ACHN (cell line): ENCODE measurements at regions not wholly inside any gene's neighbourhood (a gene's known extent, or its start where the extent isn't known, plus 50 kb on each side); places are given as distances from the start of the nearest gene placed in this dataset.
"Not testable (repeated sequence)": the region's sequence is repeated elsewhere in the genome, so short reads cannot be mapped to it uniquely, and the experiment has no call there.

Experiments
- DNase-seq: peaks from one replicate; pipeline ENCODE4 v3.0.0-alpha.2; 2015
- in situ Hi-C: cut with HindIII; loops from 2 replicates; pipeline ENCODE4 v1.10.0; 2017; ENCODE audit warnings: low sequenced_read_pairs, low pct_ligation_motif_present, low pct_unique_long_range_greater_than_20kb

DNA sequence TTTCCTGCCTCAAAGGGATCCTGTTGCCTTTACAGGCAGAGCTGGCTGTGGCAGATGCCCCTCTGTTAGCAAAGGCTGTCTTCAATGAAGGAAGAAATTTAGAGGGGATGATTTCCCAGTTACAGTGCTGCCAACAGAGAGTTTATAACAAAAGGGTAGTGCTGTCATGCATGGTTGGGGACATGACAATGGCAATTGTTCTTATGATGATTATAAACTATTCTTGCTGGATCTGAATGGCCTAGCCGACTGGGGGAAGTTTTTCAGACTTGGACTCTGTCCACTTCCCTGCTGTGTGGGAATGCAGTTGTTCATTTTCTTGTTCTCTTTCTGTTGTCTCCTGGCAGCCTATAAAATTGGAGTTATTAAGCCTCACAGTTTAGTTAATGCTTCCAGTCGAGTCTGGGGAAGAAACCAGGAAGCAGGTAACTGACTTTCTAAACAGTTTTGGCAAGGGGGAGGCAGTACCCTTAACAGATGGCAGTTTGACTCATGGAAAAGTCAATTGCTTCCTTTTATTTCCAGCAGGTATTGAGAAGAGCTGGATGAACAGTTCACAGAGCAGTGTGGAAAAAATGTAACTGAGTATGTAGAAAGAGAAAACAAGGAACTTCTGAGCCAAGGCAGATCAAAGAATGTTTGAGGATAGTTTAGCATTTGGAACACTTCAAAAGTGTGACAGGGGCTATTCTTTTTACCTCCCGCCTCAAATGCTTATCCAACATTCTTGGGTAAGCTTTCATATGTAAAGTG is 582.6 kb downstream of the RAPGEF2 start:
- in situ Hi-C loops: no loop called here
- no peak for DNase-seq

DNA sequence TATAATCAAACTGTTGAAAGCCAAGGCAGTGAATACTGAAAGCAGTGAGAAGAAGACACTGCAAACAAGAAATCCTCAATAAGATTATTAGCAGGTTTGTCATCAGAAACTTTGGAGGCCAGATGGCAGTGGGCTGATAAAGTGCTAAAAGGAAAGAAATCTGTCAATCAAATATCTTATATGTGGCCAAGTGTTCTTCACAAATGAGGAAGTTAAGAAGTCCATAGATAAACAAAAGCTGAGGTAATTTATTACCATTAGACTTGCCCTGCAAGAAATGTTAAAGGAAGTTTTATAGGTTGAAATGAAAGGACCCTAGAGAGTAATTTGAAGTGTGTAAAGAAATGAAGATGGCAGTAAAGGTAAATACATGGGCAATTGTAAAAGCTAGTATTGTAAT is 586.6 kb downstream of the RAPGEF2 start:
- no peak for DNase-seq
- in situ Hi-C loops: no loop called here

DNA sequence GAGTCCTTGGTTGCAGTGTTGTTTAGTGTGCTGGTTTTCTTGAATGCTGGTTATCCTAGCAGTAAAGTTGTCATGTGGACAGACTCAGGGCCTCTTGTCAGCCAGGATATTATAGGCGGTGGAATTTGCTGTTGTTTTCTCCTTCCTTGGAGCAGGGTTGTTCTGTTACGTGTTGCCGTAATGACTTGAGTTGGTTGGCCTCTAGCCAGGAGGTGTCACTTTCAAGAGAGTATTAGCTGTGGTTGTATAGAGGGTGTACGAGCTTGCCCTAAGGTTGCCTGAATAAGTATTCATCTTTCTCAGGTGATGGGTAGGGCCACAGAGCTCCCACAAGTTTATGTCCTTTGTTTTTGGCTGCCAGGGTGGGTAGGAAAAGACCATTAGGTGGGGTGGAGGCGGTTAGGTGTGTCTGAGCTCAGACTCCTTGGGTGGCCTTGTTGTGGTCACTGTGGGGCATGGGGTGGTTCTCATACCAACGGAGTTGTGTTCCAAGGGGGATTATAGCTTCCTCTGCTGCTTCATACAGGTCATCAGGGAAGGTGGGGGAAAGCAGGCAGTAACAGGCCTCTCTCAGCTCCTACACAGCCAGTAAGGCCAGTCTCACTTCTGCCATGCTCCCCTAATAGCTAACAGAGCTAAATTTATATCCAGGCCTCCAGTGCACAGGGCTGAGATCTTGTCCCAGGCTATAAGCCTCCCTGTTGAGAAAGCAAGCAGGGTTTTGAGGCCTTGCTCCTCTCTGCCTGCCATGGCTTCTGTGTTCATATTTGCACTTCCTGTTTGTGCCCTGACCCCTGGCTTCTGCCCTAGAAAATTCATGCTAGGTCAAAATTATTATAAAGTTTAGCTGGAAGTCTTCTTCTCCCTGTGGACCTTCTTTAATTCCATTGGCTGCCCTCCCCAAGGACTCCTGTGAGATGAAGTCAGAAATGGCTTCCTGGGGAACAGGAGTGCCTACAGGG is 594.7 kb downstream of the RAPGEF2 start:
- no peak for DNase-seq
- in situ Hi-C loops: no loop called here

DNA sequence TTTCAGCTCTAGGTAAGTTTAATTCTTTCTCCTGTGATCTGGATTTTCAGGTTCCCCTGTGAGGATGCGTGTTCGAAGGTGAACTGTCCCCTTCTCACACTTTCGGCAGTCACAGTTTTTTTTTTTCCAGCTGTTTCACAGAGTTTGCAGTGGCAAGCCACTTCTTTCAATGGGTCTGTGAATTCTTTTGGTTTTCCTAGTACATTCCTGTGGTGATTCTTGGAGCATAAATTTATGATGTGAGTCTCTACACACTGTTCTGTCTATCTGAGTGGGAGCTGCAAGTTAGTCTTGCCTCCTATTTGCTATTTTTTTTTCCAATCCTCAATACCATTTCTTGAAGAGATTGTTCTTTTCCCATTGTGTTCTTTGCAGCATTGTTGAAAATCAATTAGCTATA is 595.5 kb downstream of the RAPGEF2 start:
- no peak for DNase-seq
- in situ Hi-C loops: no loop called here

DNA sequence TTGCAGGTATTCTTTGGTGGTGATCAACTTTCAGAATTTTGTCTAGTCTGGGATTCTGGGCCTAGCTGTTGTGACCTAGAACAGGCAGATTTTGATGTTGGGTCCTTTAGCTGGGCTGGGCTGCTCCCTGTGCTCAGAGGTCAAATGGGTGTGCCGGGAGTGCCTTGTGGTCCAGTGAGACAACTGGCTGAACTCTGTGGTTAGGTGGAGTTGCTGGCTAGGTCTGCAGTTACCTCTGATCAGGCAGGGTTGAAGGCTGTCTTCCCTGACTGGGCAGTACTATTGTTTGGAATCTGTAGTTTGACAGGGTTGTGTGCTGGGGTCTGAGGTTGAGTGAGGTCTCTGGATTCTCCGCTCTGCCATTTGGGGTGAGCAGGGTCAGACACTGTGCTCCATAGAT is 599.3 kb downstream of the RAPGEF2 start:
- in situ Hi-C loops: no loop called here
- DNase-seq: no peak

DNA sequence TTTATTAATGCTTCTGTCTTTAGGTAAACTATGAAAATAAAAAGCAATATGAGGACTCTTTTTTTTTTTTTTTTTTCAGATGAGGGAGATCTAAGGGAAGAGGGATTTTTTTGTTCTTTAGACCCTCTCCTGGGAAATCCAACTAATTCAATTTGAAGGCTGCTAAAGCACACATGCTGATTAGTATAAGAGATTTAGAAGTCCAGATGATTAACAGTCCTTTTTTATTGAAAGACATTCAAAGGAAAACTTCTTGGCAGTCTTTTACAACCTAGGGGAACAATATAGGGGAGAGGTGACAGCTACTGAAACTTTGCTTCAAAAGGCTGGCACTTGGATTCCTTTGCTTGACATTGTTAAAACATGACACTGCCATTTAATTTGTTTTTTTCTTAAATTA is 602.5 kb downstream of the RAPGEF2 start:
- no peak for DNase-seq
- in situ Hi-C loops: no loop called here

DNA sequence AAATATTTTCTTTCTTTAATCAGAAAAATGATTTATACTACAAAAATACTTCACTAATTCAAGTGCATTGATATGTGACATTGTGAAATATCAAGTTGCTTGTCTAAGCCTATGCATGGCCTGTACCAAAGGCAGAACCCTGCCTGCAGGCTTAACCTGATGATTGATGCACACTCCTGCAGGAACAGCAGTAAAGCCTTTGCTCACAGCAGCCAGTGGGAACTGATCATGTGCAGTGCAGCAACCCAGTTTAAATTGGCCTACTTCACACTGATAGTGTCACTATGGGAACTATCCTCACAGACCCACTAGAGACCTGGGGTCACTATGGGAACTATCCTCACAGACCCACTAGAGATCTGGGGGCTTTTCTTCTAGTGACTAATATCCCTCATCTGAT is 603.8 kb downstream of the RAPGEF2 start:
- in situ Hi-C loops: no loop called here
- DNase-seq: no peak

DNA sequence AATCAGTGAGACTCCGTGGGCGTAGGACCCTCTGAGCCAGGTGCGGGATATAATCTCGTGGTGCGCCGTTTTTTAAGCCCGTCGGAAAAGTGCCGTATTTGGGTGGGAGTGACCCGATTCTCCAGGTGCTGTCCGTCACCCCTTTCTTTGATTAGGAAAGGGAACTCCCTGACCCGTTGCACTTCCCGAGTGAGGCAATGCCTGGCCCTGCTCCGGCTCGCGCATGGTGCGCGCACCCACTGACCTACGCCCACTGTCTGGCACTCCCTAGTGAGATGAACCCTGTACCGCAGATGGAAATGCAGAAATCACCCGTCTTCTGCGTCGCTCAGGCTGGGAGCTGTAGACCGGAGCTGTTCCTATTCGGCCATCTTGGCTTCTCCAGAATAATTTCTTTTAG is 612.3 kb downstream of the RAPGEF2 start:
- DNase-seq, in situ Hi-C loops: not testable (repeated sequence)

DNA sequence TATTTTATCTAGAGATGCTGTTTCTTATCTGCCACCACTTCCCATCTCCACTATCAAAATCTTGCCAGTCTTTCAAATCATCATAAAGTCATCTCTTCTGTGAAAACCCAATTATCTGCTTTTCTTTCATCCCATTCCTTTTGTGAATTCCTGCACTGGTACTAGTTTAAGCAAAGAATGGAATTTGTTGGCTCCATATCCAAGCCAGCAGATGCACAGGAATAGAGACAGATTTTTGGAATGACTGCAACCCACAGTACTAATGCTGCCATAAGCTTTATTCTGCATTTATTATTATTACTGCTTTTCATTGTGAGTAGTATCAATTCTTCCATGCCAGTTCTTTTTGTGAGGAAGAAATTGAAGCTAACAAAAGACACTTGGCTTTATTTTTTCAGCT is 616.7 kb downstream of the RAPGEF2 start:
- no peak for DNase-seq
- in situ Hi-C loops: no loop called here

DNA sequence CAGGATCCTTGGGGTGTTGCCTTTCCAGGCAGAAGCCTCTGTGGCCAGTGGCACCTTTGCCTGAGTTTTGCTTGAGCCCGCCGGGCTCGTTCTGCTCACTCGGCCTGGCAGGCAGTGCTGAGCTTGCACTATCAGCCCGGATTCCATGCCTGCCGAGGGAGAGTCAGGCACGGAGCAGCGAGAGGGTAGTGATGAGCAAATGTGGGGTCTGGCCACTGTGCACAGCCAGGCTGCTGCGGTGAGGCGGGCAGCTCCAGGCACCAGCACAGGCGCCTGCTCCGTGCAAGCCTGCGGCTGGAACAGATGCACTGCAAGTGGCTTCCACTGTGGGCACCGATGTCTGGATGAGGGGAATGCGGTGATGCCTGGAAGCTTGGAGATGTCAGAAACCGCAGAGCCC is 619.2 kb downstream of the RAPGEF2 start:
- no peak for DNase-seq
- in situ Hi-C loops: no loop called here

DNA sequence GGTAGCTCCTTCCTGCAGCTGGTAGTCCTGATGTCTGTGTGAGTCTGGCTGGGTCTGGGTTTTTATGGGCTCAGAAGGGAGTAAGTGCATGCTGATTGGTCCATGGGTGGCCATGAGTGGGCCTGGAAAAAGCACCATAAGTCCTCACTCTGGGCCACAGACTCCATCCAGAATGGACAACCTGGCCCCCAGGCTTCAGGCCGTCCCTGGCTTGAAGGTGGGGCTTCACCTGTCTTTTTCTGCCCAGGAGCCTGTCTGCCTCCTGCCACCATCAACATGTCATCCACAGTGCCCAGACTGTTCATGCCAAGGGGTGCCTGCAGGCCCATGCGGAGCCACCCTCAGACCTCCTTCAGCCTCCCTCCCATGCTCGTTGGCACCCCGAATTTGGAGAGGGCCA is 620.0 kb downstream of the RAPGEF2 start:
- DNase-seq: no peak
- in situ Hi-C loops: no loop called here

DNA sequence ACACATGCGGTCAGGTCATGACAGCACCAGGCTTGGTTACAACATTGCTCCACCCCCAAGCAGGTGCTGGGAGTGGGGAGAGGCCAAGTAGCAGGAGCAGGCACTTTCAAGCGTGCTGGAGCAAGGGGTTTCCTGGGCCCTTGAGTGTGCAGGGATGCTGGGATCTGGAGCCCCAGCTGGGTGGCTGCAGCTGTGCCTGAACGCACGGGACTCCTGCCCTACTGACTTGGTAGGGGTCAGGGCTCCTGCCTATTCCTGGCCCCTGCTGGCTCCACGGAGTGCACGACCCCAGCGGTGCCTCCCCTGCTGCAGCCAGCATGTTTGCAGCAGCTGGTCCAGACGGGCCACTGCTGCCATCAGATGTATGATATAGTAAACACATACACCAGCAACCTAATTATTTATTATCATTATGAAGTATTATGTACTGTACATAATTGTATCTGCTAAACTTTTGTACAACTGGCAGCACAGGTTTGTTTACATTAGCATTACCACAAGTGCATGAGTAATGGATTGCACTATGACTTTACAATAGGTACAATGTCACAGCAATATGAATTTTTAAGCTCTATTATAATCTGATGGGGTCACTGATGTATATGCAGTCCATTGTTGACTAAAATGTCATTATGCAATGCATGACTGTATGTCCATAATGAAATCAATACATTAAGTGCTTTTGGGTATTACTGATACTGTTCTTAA is 620.6 kb downstream of the RAPGEF2 start:
- no peak for DNase-seq
- in situ Hi-C loops: no loop called here

DNA sequence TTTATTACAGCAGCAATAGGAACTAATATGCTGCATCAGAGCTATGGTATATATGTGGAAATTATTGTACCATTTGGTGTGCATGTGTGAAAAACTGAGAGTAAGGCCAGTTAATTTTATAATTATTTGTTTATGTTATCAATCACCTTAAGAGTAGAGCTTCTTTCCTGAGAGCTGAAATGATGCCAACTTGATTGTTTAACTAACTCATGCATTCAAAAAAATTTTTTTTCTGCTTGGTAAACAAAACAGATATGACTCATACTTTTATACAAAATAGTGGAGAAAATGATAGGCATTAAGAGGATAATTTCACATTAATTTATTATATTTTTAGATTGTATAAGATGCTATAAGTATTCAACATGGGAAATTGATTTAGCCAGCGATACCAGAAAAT is 622.7 kb downstream of the RAPGEF2 start:
- in situ Hi-C loops: no loop called here
- DNase-seq: no peak

DNA sequence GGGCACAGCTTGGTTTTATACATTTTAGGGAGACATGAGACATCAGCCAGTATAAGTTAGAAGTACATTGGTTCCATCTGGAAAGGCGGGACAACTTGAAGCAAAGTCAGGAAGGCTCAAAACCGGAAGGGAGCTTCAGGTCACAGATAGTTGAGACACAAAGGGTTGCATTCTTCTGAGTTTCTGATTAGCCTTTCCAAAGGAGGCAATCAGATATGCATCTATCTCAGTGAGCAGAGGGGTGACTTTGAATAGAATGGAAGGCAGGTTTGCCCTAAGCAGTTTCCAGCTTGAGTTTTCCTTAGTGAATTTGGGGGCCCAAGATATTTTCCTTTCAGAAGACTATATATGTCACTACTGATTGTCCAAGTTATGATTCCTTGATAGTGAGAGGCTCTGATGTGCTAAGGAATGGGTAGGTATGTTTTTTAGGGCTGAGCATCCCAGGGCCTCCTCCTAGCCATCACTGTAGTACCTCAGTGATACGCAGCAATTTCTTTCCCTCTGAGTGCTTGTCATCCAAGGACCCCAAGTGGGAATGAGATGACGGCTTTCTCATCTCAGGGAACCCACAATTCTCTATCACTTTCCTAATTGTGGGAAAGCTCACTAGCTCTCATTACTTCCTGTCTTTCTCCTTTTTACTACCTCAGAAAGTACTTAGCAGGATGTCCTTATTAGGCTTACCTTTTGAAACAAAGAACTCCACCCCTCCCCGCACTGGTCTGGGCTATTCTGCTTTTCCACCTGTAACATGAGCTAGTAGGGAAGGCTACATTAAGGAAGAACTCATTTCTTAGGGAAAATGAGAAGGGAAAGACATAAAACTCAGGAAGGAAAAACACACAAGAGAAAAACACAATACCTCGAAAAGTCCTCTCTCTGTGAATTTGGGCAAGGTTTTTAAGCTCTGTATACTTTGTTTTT is 632.7 kb downstream of the RAPGEF2 start:
- in situ Hi-C loops: no loop called here
- DNase-seq: no peak

DNA sequence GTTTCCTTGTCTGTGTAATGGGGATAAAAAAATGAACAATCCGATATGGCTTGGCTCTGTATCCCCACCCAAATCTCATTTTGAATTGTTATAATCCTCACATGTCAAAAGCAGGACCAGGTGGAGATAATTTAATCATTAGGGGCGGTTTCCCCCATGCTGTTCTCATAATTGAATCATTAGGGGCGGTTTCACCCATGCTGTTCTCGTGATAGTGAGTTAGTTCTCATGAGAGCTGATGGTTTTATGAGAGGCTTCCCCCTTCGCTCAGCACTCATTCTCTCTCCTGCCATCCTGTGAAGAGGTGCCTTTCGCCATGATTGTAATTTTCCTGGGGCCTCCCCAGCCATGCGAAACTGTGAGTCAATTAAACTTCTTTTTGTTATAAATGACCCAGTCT is 633.5 kb downstream of the RAPGEF2 start:
- in situ Hi-C loops: no loop called here
- no peak for DNase-seq

DNA sequence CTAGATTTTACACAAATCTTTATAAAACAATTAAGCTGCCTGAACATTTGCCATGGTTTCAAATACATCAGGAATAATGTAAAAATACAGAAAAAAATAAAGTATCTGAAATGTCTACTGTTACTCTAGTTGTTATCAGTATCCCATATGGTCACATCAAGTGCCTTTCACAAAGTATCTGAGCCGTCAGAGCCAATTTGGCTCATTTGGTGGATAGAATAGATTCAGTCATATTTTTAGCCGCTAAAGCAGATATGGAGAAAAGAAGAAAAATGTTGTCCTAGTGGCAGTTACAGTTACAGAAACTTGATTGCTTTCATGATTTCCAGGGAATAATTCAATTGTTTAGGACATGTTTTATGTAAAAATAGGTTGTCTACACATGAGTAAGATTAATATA is 641.1 kb downstream of the RAPGEF2 start:
- no peak for DNase-seq
- in situ Hi-C loops: no loop called here

DNA sequence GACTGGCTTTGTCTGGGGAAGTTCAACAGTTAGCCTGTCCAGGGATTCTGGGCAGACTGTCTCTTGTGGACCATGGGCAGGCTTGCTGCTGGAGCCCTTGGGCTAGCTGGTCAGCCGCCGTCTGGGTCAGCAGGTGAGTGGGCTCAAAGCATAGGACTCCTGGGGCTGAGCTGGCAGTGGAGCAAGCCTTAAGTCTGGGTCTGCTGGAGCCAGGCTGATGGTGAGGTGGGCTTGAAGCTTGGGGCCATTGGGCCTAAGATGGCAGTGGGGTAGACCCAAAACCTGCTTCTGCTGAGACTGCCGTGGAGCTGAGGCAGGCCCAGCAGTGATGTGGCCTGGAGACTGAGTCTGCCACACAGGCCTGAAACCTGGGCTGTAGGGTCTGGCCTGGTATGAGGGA is 645.1 kb downstream of the RAPGEF2 start:
- in situ Hi-C loops: no loop called here
- DNase-seq: no peak

DNA sequence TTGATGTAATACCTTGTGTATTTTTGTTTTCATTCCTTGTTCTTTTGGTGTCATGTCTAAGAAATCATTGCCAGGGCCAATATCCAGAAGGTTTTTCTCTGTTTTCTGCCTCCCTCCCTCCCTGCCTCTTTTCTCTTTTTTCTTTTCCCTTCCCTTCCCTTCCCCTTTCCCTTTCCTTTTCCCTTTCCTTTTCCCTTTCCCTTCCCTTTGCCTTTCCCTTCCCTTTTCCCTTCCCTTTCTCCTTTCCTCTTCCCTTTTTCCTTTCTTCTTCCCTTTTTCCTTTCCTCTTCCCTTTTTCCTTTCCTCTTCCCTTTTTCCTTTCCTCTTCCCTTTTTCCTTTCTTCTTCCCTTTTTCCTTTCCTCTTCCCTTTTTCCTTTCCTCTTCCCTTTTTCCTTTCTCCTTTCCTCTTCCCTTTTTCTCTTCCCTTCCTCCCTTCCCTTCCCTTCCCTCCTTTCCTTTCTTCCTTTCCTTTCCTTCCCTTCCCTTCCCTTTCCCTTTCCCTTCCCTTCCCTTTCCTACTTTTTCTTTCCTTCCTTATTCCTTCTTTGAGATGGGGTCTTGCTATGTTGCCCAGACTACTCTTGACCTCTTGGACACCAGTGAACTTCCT is 646.1 kb downstream of the RAPGEF2 start:
- DNase-seq: no peak
- in situ Hi-C loops: no loop called here
